H1 (cell line): ENCODE measurements at regions not wholly inside any gene's neighbourhood (a gene's known extent, or its start where the extent isn't known, plus 50 kb on each side); places are given as distances from the start of the nearest gene placed in this dataset.

Source experiments
- CTCF ChIA-PET: fragments of 300-600 bp; sonication (Branson Sonifier 250); formaldehyde crosslinking; loops from one replicate; lab custom pipeline; 2021; ENCODE audit not compliant: partially characterized antibody; lab: Charles Lee
- POLR2A ChIA-PET: fragments of 300-600 bp; sonication (Branson Sonifier 250); formaldehyde crosslinking; loops from one replicate; lab custom pipeline; 2021; ENCODE audit warnings: inconsistent platforms; ENCODE audit not compliant: partially characterized antibody; lab: Charles Lee
- DNase-seq, 2 experiments: peaks; one replicate each; pipeline versions ENCODE4 v3.0.0 to v3.0.0-alpha.2; 2010 to 2022; ENCODE audit warnings: low spot score in 2 of 2, low read depth in 1 of 2, mixed read lengths in 1 of 2
- FAIRE-seq: peaks from 2 replicates; lab custom pipeline; 2011; peaks lifted over from hg19 to GRCh38; lab: Jason Lieb, UNC
- H2AFZ ChIP-seq: 2 replicates; pipeline ENCODE4 v1.8.1; 2012; ENCODE audit warnings: low read length, inconsistent platforms
- H2AK5ac ChIP-seq: 2 replicates; pipeline ENCODE4 v1.6.1; 2013; ENCODE audit warnings: low read depth, low read length
- H2BK120ac ChIP-seq: replicated peaks from 2 replicates; pipeline ENCODE3; 2013; ENCODE audit warnings: low read depth, low read length, inconsistent platforms
- H2BK12ac ChIP-seq: 2 replicates; pipeline ENCODE4 v1.6.1; 2013; ENCODE audit warnings: low read depth, low read length
- H2BK15ac ChIP-seq: 2 replicates; pipeline ENCODE4 v1.6.1; 2013; ENCODE audit warnings: low read length
- H2BK20ac ChIP-seq: 2 replicates; pipeline ENCODE4 v1.6.1; 2013; ENCODE audit warnings: low read length
- H2BK5ac ChIP-seq: 2 replicates; pipeline ENCODE4 v1.6.1; 2013; ENCODE audit warnings: low read depth, low read length
- H3K14ac ChIP-seq: 2 replicates; pipeline ENCODE4 v1.6.1; 2013; ENCODE audit warnings: inconsistent platforms; ENCODE audit not compliant: insufficient read length
- H3K18ac ChIP-seq: 2 replicates; pipeline ENCODE4 v1.6.1; 2013; ENCODE audit warnings: low read length; ENCODE audit errors: extremely low read depth
- H3K23ac ChIP-seq: 2 replicates; pipeline ENCODE4 v1.6.1; 2013; ENCODE audit warnings: inconsistent platforms; ENCODE audit not compliant: insufficient read length
- H3K23me2 ChIP-seq: 2 replicates; pipeline ENCODE4 v1.6.1; 2013; ENCODE audit warnings: low read depth, low read length
- H3K27ac ChIP-seq: 2 replicates; pipeline ENCODE4 v1.6.1; 2011; ENCODE audit warnings: low read depth, low read length, inconsistent platforms
- H3K27me3 ChIP-seq, 4 experiments: replicated peaks in 1 of 4; 1 replicate in 1 of 4; 2 replicates in 3 of 4; pipeline versions ENCODE4 v1.6.1 to v1.8.1; 2011 to 2013; ENCODE audit warnings: low read length in 3 of 4, mild to moderate bottlenecking in 3 of 4, inconsistent platforms in 2 of 4, mixed read lengths in 2 of 4, moderate library complexity in 1 of 4; ENCODE audit not compliant: control insufficient read depth in 3 of 4, insufficient read depth in 3 of 4; ENCODE audit errors: extremely low read depth in 1 of 4
- H3K36me3 ChIP-seq, 4 experiments: 2 replicates each; pipeline versions ENCODE4 v1.6.1 to v1.8.1; 2011 to 2013; ENCODE audit warnings: mild to moderate bottlenecking in 4 of 4, low read length in 3 of 4, moderate library complexity in 2 of 4, control low read depth in 1 of 4, inconsistent platforms in 1 of 4; ENCODE audit not compliant: insufficient read depth in 4 of 4, control insufficient read depth in 2 of 4
- H3K4ac ChIP-seq: replicated peaks from 2 replicates; pipeline ENCODE3; 2013; ENCODE audit warnings: low read length, low read depth, mixed read lengths, inconsistent platforms; ENCODE audit not compliant: insufficient read length
- H3K4me1 ChIP-seq, 4 experiments: replicated peaks in 1 of 4; 1 replicate in 1 of 4; 2 replicates in 3 of 4; pipeline versions ENCODE4 v1.6.1 to v1.8.1; 2011 to 2013; ENCODE audit warnings: low read length in 3 of 4, inconsistent platforms in 2 of 4, mixed read lengths in 1 of 4; ENCODE audit not compliant: insufficient read depth in 4 of 4, control insufficient read depth in 3 of 4
- H3K4me2 ChIP-seq, 2 experiments: 2 replicates each; pipeline versions ENCODE4 v1.6.1 to v1.8.1; 2011 to 2013; ENCODE audit warnings: low read depth in 2 of 2, low read length in 2 of 2, control low read depth in 1 of 2, inconsistent platforms in 1 of 2, mild to moderate bottlenecking in 1 of 2; ENCODE audit not compliant: insufficient read depth in 1 of 2
- H3K4me3 ChIP-seq, 4 experiments: fragments of 200-600, 300-600 bp in 1 of 4; sonication (generic), shearing (Covaris generic), sonication (Bioruptor Twin) in 1 of 4; 2 replicates each; pipeline versions ENCODE4 v1.5.1 to v1.8.1; 2011 to 2016; ENCODE audit warnings: low read length in 4 of 4, low read depth in 3 of 4, control low read depth in 2 of 4, inconsistent platforms in 2 of 4, mild to moderate bottlenecking in 2 of 4, mixed read lengths in 1 of 4, moderate library complexity in 1 of 4; ENCODE audit not compliant: insufficient read depth in 2 of 4; ENCODE audit errors: extremely low read depth in 1 of 4
- H3K56ac ChIP-seq: replicated peaks from 2 replicates; pipeline ENCODE3; 2013; ENCODE audit warnings: low read depth, mild to moderate bottlenecking, mixed read lengths, low read length, inconsistent platforms; ENCODE audit not compliant: insufficient read length
- H3K79me1 ChIP-seq: 2 replicates; pipeline ENCODE4 v1.6.1; 2013; ENCODE audit warnings: low read depth, low read length, control low read depth
- H3K79me2 ChIP-seq, 2 experiments: 2 replicates each; pipeline versions ENCODE4 v1.6.1 to v1.8.1; 2012 to 2013; ENCODE audit warnings: low read length in 2 of 2, mild to moderate bottlenecking in 2 of 2, inconsistent platforms in 1 of 2; ENCODE audit not compliant: insufficient read depth in 2 of 2, control insufficient read depth in 1 of 2
- H3K9ac ChIP-seq, 4 experiments: replicated peaks in 1 of 4; 1 replicate in 1 of 4; 2 replicates in 3 of 4; pipeline versions ENCODE4 v1.6.1 to v1.8.1; 2011 to 2013; ENCODE audit warnings: low read depth in 3 of 4, low read length in 3 of 4, control low read depth in 2 of 4, mild to moderate bottlenecking in 2 of 4, moderate library complexity in 2 of 4, inconsistent platforms in 1 of 4; ENCODE audit errors: extremely low read depth in 1 of 4
- H3K9me3 ChIP-seq, 2 experiments: 2 replicates each; pipeline versions ENCODE4 v1.6.1 to v1.8.1; 2012 to 2013; ENCODE audit warnings: mild to moderate bottlenecking in 2 of 2, moderate library complexity in 2 of 2, control low read depth in 1 of 2, inconsistent platforms in 1 of 2, low read depth in 1 of 2, low read length in 1 of 2, mixed read lengths in 1 of 2; ENCODE audit not compliant: insufficient read depth in 2 of 2
- H4K20me1 ChIP-seq, 2 experiments: replicated peaks in 1 of 2; 2 replicates each; pipeline versions ENCODE3 to v1.8.1; 2011 to 2013; ENCODE audit warnings: inconsistent platforms in 2 of 2, low read length in 2 of 2, mild to moderate bottlenecking in 1 of 2; ENCODE audit not compliant: insufficient read depth in 2 of 2, control insufficient read depth in 1 of 2
- H4K5ac ChIP-seq: 2 replicates; pipeline ENCODE4 v1.6.1; 2013; ENCODE audit warnings: low read length, low read depth, mixed read lengths, inconsistent platforms; ENCODE audit not compliant: insufficient read length
- H4K8ac ChIP-seq: 2 replicates; pipeline ENCODE4 v1.8.0; 2013; ENCODE audit warnings: mild to moderate bottlenecking, moderate library complexity, low read length, inconsistent platforms; ENCODE audit not compliant: insufficient read depth; ENCODE audit errors: extremely low read depth
- H4K91ac ChIP-seq: replicated peaks from 2 replicates; pipeline ENCODE3; 2013; ENCODE audit warnings: low read length, mixed read lengths, inconsistent platforms; ENCODE audit not compliant: insufficient read length
- E2F6 ChIP-seq: IDR thresholded peaks from 2 replicates; pipeline ENCODE4 v1.6.1; 2012; ENCODE audit warnings: inconsistent platforms
- KDM1A ChIP-seq: fragments of 200-600, 300-600 bp; sonication (generic); IDR thresholded peaks from 2 replicates; pipeline ENCODE4 v1.7.1; 2016; ENCODE audit warnings: mild to moderate bottlenecking, low read length, borderline replicate concordance
- WGBS, 2 experiments: shearing (Covaris generic) in 1 of 2; methylation state at CpG; one replicate each; pipeline versions ENCODE4 v1.1.6 to v1.1.7; 2013 to 2015; ENCODE audit warnings: low lambda C conversion rate in 2 of 2, mixed read lengths in 2 of 2, inconsistent platforms in 1 of 2, low coverage in 1 of 2, missing lambda C conversion rate in 1 of 2; ENCODE audit not compliant: insufficient replicate concordance in 2 of 2, insufficient coverage in 1 of 2, insufficient read length in 1 of 2; ENCODE audit errors: extremely low coverage in 1 of 2, missing lambda C conversion rate in 1 of 2; 5-methylcytosine and 5-hydroxymethylcytosine counted together

DNA sequence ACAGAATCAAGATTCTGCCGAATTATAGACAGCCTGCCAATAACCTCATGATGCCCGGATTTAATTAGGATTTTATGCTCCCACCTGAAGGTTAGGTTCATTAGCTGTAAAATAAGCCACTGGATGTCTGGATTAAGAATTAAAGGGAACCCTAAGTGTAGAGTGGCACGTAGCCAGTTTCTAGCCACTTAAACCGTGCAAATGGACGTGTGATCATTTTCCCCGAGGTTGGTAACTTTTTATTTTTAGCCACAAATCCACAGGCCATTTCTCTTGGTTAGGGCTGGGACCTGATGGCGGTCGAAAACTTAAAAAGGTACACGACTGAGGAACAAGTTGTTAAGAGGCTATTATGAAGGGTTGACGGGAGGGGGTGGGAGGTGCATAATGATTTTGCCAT is 127.3 kb upstream of the TMPO start:
- WGBS, 2 experiments, result 87% methylated on average over 10 of the region's 10 CpGs; no CpG with 5 or more reads in 1 of the 2 experiments
- Histone ChIP-seq H3K27me3 (no peaks in the 10 kb centered on the region), H4K5ac (no peak overlapping the region), H2BK20ac (no peak overlapping the region), H3K4me3 (no peak overlapping the region), H3K18ac (no peak overlapping the region), H2AFZ (no peak overlapping the region), H2AK5ac (no peak overlapping the region), H3K4me2 (no peak overlapping the region), H3K23me2 (no peaks in the 10 kb centered on the region), H3K27ac (no peak overlapping the region), H4K20me1 (no peaks in the 10 kb centered on the region), H3K79me2 (no peaks in the 10 kb centered on the region), H4K8ac (no peak overlapping the region), H2BK15ac (no peak overlapping the region), H3K14ac (no peak overlapping the region), H2BK5ac (no peak overlapping the region), H3K56ac (no peak overlapping the region), H3K23ac (no peak overlapping the region), H4K91ac (no peak overlapping the region), H2BK12ac (no peak overlapping the region), H2BK120ac (no peak overlapping the region), H3K4ac (no peak overlapping the region), H3K4me1 (no peaks in the 10 kb centered on the region; a peak in 1 of 7 replicates), H3K9me3 (no peaks in the 10 kb centered on the region), H3K79me1 (no peaks in the 10 kb centered on the region), H3K9ac (no peak overlapping the region), H3K36me3 (no peaks in the 10 kb centered on the region)
- FAIRE-seq (no peak), DNase-seq (no peak)
- ChIA-PET CTCF (interaction anchor here (2.0 to 2.2 kb wide), 2 partner anchors 13 to 37 kb away, joined by 5 to 8 read pairs; no protein-coding TSS in a partner anchor), POLR2A (interaction anchor here (1.1 kb wide), 1 partner anchor 13 kb away, joined by 3 read pairs; no protein-coding TSS in a partner anchor)
- no peak for TF ChIP-seq E2F6
- TF ChIP-seq KDM1A, result no peak
